Trophoblast cell (in vitro differentiated cells and primary cell): ENCODE measurements at regions not wholly inside any gene's neighbourhood (a gene's known extent, or its start where the extent isn't known, plus 50 kb on each side); places are given as distances from the start of the nearest gene placed in this dataset.
A peak's percentile ranks its signal among the peaks of the same experiment; 100 is the strongest.

ENCODE experiments used
- DNase-seq, 2 donors: peaks; one replicate each; pipeline ENCODE4 v3.0.0-alpha.2; 2016
- H2AFZ ChIP-seq: 2 replicates; pipeline ENCODE4 v1.6.1; 2013; ENCODE audit warnings: low read length, moderate library complexity, mild to moderate bottlenecking; ENCODE audit not compliant: insufficient read depth, poor library complexity
- H2AK5ac ChIP-seq: 2 replicates; pipeline ENCODE4 v1.6.1; 2013; ENCODE audit warnings: mild to moderate bottlenecking, low read length
- H2BK120ac ChIP-seq: 2 replicates; pipeline ENCODE4 v1.6.1; 2013; ENCODE audit warnings: low read length, mild to moderate bottlenecking, moderate library complexity; ENCODE audit not compliant: insufficient read depth, poor library complexity
- H2BK12ac ChIP-seq: 2 replicates; pipeline ENCODE4 v1.6.1; 2013; ENCODE audit warnings: mild to moderate bottlenecking, low read length, moderate library complexity
- H2BK5ac ChIP-seq: 2 replicates; pipeline ENCODE4 v1.6.1; 2013; ENCODE audit warnings: low read length, low read depth, moderate library complexity, mild to moderate bottlenecking; ENCODE audit not compliant: poor library complexity
- H3K14ac ChIP-seq: 2 replicates; pipeline ENCODE4 v1.6.1; 2013; ENCODE audit warnings: mild to moderate bottlenecking, low read length
- H3K18ac ChIP-seq: 2 replicates; pipeline ENCODE4 v1.6.1; 2013; ENCODE audit warnings: mild to moderate bottlenecking, low read length
- H3K23ac ChIP-seq: 2 replicates; pipeline ENCODE4 v1.6.1; 2013; ENCODE audit warnings: low read length
- H3K27ac ChIP-seq: 2 replicates; pipeline ENCODE4 v1.5.1; 2013; ENCODE audit warnings: low read depth, mild to moderate bottlenecking, inconsistent platforms, low read length, moderate library complexity
- H3K27me3 ChIP-seq: 2 replicates; pipeline ENCODE4 v1.6.1; 2013; ENCODE audit warnings: inconsistent platforms, mild to moderate bottlenecking, low read length, moderate library complexity; ENCODE audit not compliant: insufficient read depth
- H3K36me3 ChIP-seq, 2 experiments: 1 replicate in 1 of 2; 2 replicates in 1 of 2; pipeline ENCODE4 v1.6.1; 2013; ENCODE audit warnings: low read length in 2 of 2, mild to moderate bottlenecking in 2 of 2, moderate library complexity in 1 of 2; ENCODE audit not compliant: insufficient read depth in 2 of 2, control insufficient read depth in 1 of 2
- H3K4ac ChIP-seq: 2 replicates; pipeline ENCODE4 v1.6.1; 2013; ENCODE audit warnings: low read depth, mild to moderate bottlenecking, low read length, moderate library complexity
- H3K4me1 ChIP-seq, 2 experiments: 1 replicate in 1 of 2; 2 replicates in 1 of 2; pipeline ENCODE4 v1.6.1; 2013; ENCODE audit warnings: low read length in 2 of 2, mild to moderate bottlenecking in 2 of 2, moderate library complexity in 1 of 2; ENCODE audit not compliant: insufficient read depth in 2 of 2, control insufficient read depth in 1 of 2
- H3K4me2 ChIP-seq: 2 replicates; pipeline ENCODE4 v1.6.1; 2013; ENCODE audit warnings: inconsistent platforms, mild to moderate bottlenecking, low read length, moderate library complexity
- H3K4me3 ChIP-seq: 2 replicates; pipeline ENCODE4 v1.5.1; 2013; ENCODE audit warnings: mild to moderate bottlenecking, low read depth, low read length, inconsistent platforms
- H3K79me1 ChIP-seq: one replicate; pipeline ENCODE4 v1.6.1; 2013; ENCODE audit warnings: low read length
- H3K79me2 ChIP-seq: 2 replicates; pipeline ENCODE4 v1.6.1; 2013; ENCODE audit warnings: low read length, mild to moderate bottlenecking; ENCODE audit not compliant: control insufficient read depth, insufficient read depth, poor library complexity
- H3K9ac ChIP-seq: 2 replicates; pipeline ENCODE4 v1.6.1; 2013; ENCODE audit warnings: mild to moderate bottlenecking, low read length
- H3K9me3 ChIP-seq: 2 replicates; pipeline ENCODE4 v1.6.1; 2013; ENCODE audit warnings: low read depth, mild to moderate bottlenecking, control low read depth, inconsistent platforms, low read length; ENCODE audit not compliant: insufficient read depth
- H4K12ac ChIP-seq: 2 replicates; pipeline ENCODE4 v1.6.1; 2013; ENCODE audit warnings: low read depth, mild to moderate bottlenecking, low read length, moderate library complexity
- H4K8ac ChIP-seq: 2 replicates; pipeline ENCODE4 v1.6.1; 2013; ENCODE audit warnings: low read depth, mild to moderate bottlenecking, low read length, moderate library complexity
- H4K91ac ChIP-seq: one replicate; pipeline ENCODE4 v1.6.1; 2013; ENCODE audit warnings: low read depth, mild to moderate bottlenecking, low read length, moderate library complexity
- WGBS: extraction: QIAGEN DNeasy Blood & Tissue Kit; methylation state at CpG from one replicate; pipeline ENCODE4 v1.1.7; 2013; ENCODE audit warnings: missing lambda C conversion rate; ENCODE audit not compliant: insufficient read length, insufficient coverage; ENCODE audit errors: extremely low coverage; 5-methylcytosine and 5-hydroxymethylcytosine counted together

GRCh38 chr10:71081912-71082311 is 130.5 kb upstream of the UNC5B start:
- H3K18ac ChIP-seq = no peak overlapping the region
- no peak overlapping the region for H3K4me2 ChIP-seq
- no peak overlapping the region for H2AFZ ChIP-seq
- H3K4ac ChIP-seq = no peak overlapping the region
- no peak overlapping the region for H4K8ac ChIP-seq
- no peak overlapping the region for H4K12ac ChIP-seq
- no peak for DNase-seq
- no peaks in the 10 kb centered on the region for H3K79me1 ChIP-seq
- no peaks in the 10 kb centered on the region for H3K36me3 ChIP-seq
- H3K4me1 ChIP-seq = no peaks in the 10 kb centered on the region
- no peak overlapping the region for H2AK5ac ChIP-seq
- no peaks in the 10 kb centered on the region for H3K79me2 ChIP-seq
- H3K27ac ChIP-seq = no peak overlapping the region
- no peak overlapping the region for H3K4me3 ChIP-seq
- no peak overlapping the region for H2BK5ac ChIP-seq
- no peak overlapping the region for H3K14ac ChIP-seq
- no peak overlapping the region for H2BK120ac ChIP-seq
- no peaks in the 10 kb centered on the region for H3K9me3 ChIP-seq
- H3K9ac ChIP-seq = no peak overlapping the region
- H2BK12ac ChIP-seq = no peak overlapping the region
- no CpG with 5 or more reads among the region's 2 CpGs for WGBS
- H3K27me3 ChIP-seq = no peaks in the 10 kb centered on the region
- H4K91ac ChIP-seq = no peak overlapping the region
- no peak overlapping the region for H3K23ac ChIP-seq

GRCh38 chr10:71082960-71083715 is 129.2 kb upstream of the UNC5B start:
- H3K23ac ChIP-seq = no peak overlapping the region
- H4K91ac ChIP-seq = no peak overlapping the region
- WGBS = no CpG with 5 or more reads among the region's 10 CpGs

GRCh38 chr10:71083716-71083975 is 128.7 kb upstream of the UNC5B start:
- Histone ChIP-seq H3K9ac (no peak overlapping the region), H3K18ac (no peak overlapping the region), H4K91ac (no peak overlapping the region), H2AFZ (no peak overlapping the region), H3K4me3 (no peak overlapping the region), H4K8ac (no peak overlapping the region), H3K27ac (no peak overlapping the region), H2BK120ac (no peak overlapping the region), H2AK5ac (no peak overlapping the region), H3K36me3 (no peaks in the 10 kb centered on the region), H2BK12ac (no peak overlapping the region), H3K23ac (no peak overlapping the region), H3K4me1 (no peaks in the 10 kb centered on the region), H3K27me3 (no peaks in the 10 kb centered on the region), H3K4me2 (no peak overlapping the region), H3K79me2 (no peaks in the 10 kb centered on the region), H3K14ac (no peak overlapping the region), H3K4ac (no peak overlapping the region), H4K12ac (no peak overlapping the region), H3K79me1 (no peaks in the 10 kb centered on the region), H2BK5ac (no peak overlapping the region), H3K9me3 (no peaks in the 10 kb centered on the region)
- WGBS = no CpG with 5 or more reads among the region's 5 CpGs
- no peak for DNase-seq

More at GRCh38 chr10:71082960-71083715, 129.2 kb upstream of the UNC5B start:
- Histone ChIP-seq H3K9me3 (no peaks in the 10 kb centered on the region), H3K79me2 (no peaks in the 10 kb centered on the region), H4K12ac (no peak overlapping the region), H2AK5ac (no peak overlapping the region), H3K18ac (no peak overlapping the region), H3K4me3 (no peak overlapping the region), H3K27ac (no peak overlapping the region), H3K79me1 (no peaks in the 10 kb centered on the region), H3K9ac (no peak overlapping the region), H2AFZ (no peak overlapping the region), H3K4me2 (no peak overlapping the region), H3K27me3 (no peaks in the 10 kb centered on the region), H3K14ac (no peak overlapping the region), H3K4ac (no peak overlapping the region), H3K36me3 (no peaks in the 10 kb centered on the region), H2BK12ac (no peak overlapping the region), H2BK5ac (no peak overlapping the region), H2BK120ac (no peak overlapping the region), H3K4me1 (no peaks in the 10 kb centered on the region), H4K8ac (no peak overlapping the region)
- peak in 1 of 2 donors; percentile 3 for DNase-seq

- Histone ChIP-seq H3K36me3 (no peaks in the 10 kb centered on the region), H3K27me3 (no peaks in the 10 kb centered on the region), H3K14ac (no peak overlapping the region), H3K4me3 (no peak overlapping the region), H3K4me2 (no peak overlapping the region), H3K4ac (no peak overlapping the region), H3K4me1 (no peaks in the 10 kb centered on the region), H2BK120ac (no peak overlapping the region), H3K23ac (no peak overlapping the region), H2AFZ (no peak overlapping the region), H3K79me1 (no peaks in the 10 kb centered on the region), H4K8ac (no peak overlapping the region), H3K9me3 (no peaks in the 10 kb centered on the region), H4K91ac (no peak overlapping the region), H3K79me2 (no peaks in the 10 kb centered on the region), H2BK12ac (no peak overlapping the region), H3K9ac (no peak overlapping the region), H2BK5ac (no peak overlapping the region), H3K18ac (no peak overlapping the region), H2AK5ac (no peak overlapping the region), H3K27ac (no peak overlapping the region), H4K12ac (no peak overlapping the region)
- no peak for DNase-seq
- WGBS = no CpG with 5 or more reads among the region's 10 CpGs
Observed at GRCh38 chr10:71084061-71084817, 128.1 kb upstream of the UNC5B start.
